OCI-LY3 (cell line): ENCODE measurements at regions not wholly inside any gene's neighbourhood (a gene's known extent, or its start where the extent isn't known, plus 50 kb on each side); places are given as distances from the start of the nearest gene placed in this dataset.

Source experiments
- H2AFZ ChIP-seq: fragments of 200-600, 300-600 bp; shearing (Covaris generic); 2 replicates; pipeline ENCODE4 v1.6.0; 2014; ENCODE audit warnings: antibody characterized with exemption, low read depth, low read length
- H3K27ac ChIP-seq: fragments of 200-600, 300-600 bp; sonication (generic); 2 replicates; pipeline ENCODE4 v1.5.1; 2014; ENCODE audit warnings: mild to moderate bottlenecking, low read length, moderate library complexity, mixed read lengths
- H3K27me3 ChIP-seq: fragments of 200-600, 300-600 bp; sonication (generic); 2 replicates; pipeline ENCODE4 v1.6.1; 2014; ENCODE audit warnings: low read depth, low read length, mixed read lengths
- H3K36me3 ChIP-seq: fragments of 200-600, 300-600 bp; sonication (generic); replicated peaks from 2 replicates; pipeline ENCODE3; 2014; ENCODE audit warnings: low read depth, low read length, mixed read lengths
- H3K4me1 ChIP-seq: fragments of 300-600, 200-600 bp; sonication (generic); 2 replicates; pipeline ENCODE4 v1.6.1; 2014; ENCODE audit warnings: low read length, mixed read lengths
- H3K4me2 ChIP-seq: fragments of 200-600, 300-600 bp; sonication (generic); 2 replicates; pipeline ENCODE4 v1.6.1; 2014; ENCODE audit warnings: low read length, mixed read lengths
- H3K4me3 ChIP-seq: fragments of 300-600, 200-600 bp; sonication (generic); 2 replicates; pipeline ENCODE4 v1.5.1; 2014; ENCODE audit warnings: antibody characterized with exemption, mild to moderate bottlenecking, low read length, moderate library complexity
- H3K79me2 ChIP-seq: fragments of 300-600, 200-600 bp; shearing (Covaris generic); 2 replicates; pipeline ENCODE4 v1.6.1; 2014; ENCODE audit warnings: mild to moderate bottlenecking, low read length, mixed read lengths
- H3K9ac ChIP-seq: fragments of 300-600, 200-600 bp; shearing (Covaris generic); 2 replicates; pipeline ENCODE4 v1.6.0; 2014; ENCODE audit warnings: mild to moderate bottlenecking, low read length, moderate library complexity
- H3K9me3 ChIP-seq: fragments of 200-600, 300-600 bp; shearing (Covaris generic); 2 replicates; pipeline ENCODE4 v1.6.1; 2014; ENCODE audit warnings: low read length, mixed read lengths; ENCODE audit not compliant: insufficient read depth
- H4K20me1 ChIP-seq: fragments of 200-600, 300-600 bp; sonication (generic); 2 replicates; pipeline ENCODE4 v1.6.1; 2016; ENCODE audit warnings: low read length, mixed read lengths; ENCODE audit not compliant: insufficient read depth
- CTCF ChIP-seq: fragments of 200-600, 300-600 bp; sonication (generic); IDR thresholded peaks from 2 replicates; pipeline ENCODE4 v1.5.1; 2014; ENCODE audit warnings: antibody characterized with exemption, low read length, low read depth
- EZH2phosphoT487 ChIP-seq: fragments of 200-600 bp; shearing (Covaris generic); IDR thresholded peaks from 2 replicates; pipeline ENCODE4 v1.6.1; 2018; ENCODE audit warnings: antibody characterized with exemption, mixed run types, low read depth

- Histone ChIP-seq H2AFZ (no peak overlapping the region), H3K27ac (no peak overlapping the region), H3K9me3 (no peaks in the 10 kb centered on the region), H4K20me1 (no peaks in the 10 kb centered on the region), H3K79me2 (no peaks in the 10 kb centered on the region), H3K4me1 (peaks cover 3% of the 10 kb centered on the region), H3K4me2 (no peak overlapping the region), H3K4me3 (no peak overlapping the region), H3K27me3 (peaks cover 27% of the 10 kb centered on the region), H3K9ac (no peak overlapping the region), H3K36me3 (no peaks in the 10 kb centered on the region)
- TF ChIP-seq EZH2phosphoT487, result no peak
- TF ChIP-seq CTCF, result no peak
Measured at GRCh38 chr9:32844259-32844658, 60.9 kb downstream of the TMEM215 start.

- Histone ChIP-seq H2AFZ (no peak overlapping the region), H3K27me3 (peaks cover 9% of the 10 kb centered on the region; the same call in 1 of the 2 replicates), H3K9me3 (no peaks in the 10 kb centered on the region), H3K4me3 (no peak overlapping the region), H3K4me1 (no peaks in the 10 kb centered on the region), H3K27ac (no peak overlapping the region), H4K20me1 (no peaks in the 10 kb centered on the region), H3K4me2 (no peak overlapping the region), H3K36me3 (no peaks in the 10 kb centered on the region), H3K79me2 (no peaks in the 10 kb centered on the region), H3K9ac (no peak overlapping the region)
- TF ChIP-seq EZH2phosphoT487 (no peak), CTCF (no peak)
Measured at GRCh38 chr9:32854271-32854670, 70.9 kb downstream of the TMEM215 start.

GRCh38 chr9:32855752-32856151 is 72.4 kb downstream of the TMEM215 start:
- Histone ChIP-seq H3K9me3 (no peaks in the 10 kb centered on the region), H3K9ac (no peak overlapping the region), H3K79me2 (no peaks in the 10 kb centered on the region), H3K4me1 (no peaks in the 10 kb centered on the region), H3K27me3 (peaks cover 8% of the 10 kb centered on the region; the same call in 1 of the 2 replicates), H3K4me2 (no peak overlapping the region), H3K4me3 (no peak overlapping the region), H4K20me1 (no peaks in the 10 kb centered on the region), H2AFZ (no peak overlapping the region), H3K36me3 (no peaks in the 10 kb centered on the region), H3K27ac (no peak overlapping the region)
- TF ChIP-seq EZH2phosphoT487 (no peak), CTCF (no peak)

- Histone ChIP-seq H4K20me1 (no peaks in the 10 kb centered on the region), H3K79me2 (no peaks in the 10 kb centered on the region), H3K36me3 (no peaks in the 10 kb centered on the region), H2AFZ (no peak overlapping the region), H3K9me3 (no peaks in the 10 kb centered on the region), H3K4me2 (no peak overlapping the region), H3K4me3 (no peak overlapping the region), H3K9ac (no peak overlapping the region), H3K27ac (no peak overlapping the region), H3K27me3 (peaks cover 7% of the 10 kb centered on the region; the same call in 1 of the 2 replicates), H3K4me1 (no peaks in the 10 kb centered on the region)
- TF ChIP-seq EZH2phosphoT487, result no peak
- TF ChIP-seq CTCF, result no peak
Measured at GRCh38 chr9:32863291-32863690, 80.0 kb downstream of the TMEM215 start.
